ENCODE measurements at regions not wholly inside any gene's neighbourhood (a gene's known extent, or its start where the extent isn't known, plus 50 kb on each side); places are given as distances from the start of the nearest gene placed in this dataset.
"Not testable (repeated sequence)": the region's sequence is repeated elsewhere in the genome, so short reads cannot be mapped to it uniquely, and the experiment has no call there.

GRCh38 chr17:43345515-43345914 lies 53.3 kb upstream of the ARL4D start:
- DNase-seq, result not testable (repeated sequence)

GRCh38 chr17:43344685-43345084 lies 54.1 kb upstream of the ARL4D start:
- DNase-seq, result no peak

GRCh38 chr17:43342589-43342890 lies 56.3 kb upstream of the ARL4D start:
- no peak for DNase-seq

GRCh38 chr17:43341715-43342588 lies 56.8 kb upstream of the ARL4D start:
- no peak for DNase-seq

- DNase-seq, result peak; percentile 50 to 87
These were observed 59.8 kb upstream of the ARL4D start for GRCh38 chr17:43338886-43339516.

GRCh38 chr17:43337684-43338428 lies 60.9 kb upstream of the ARL4D start:
- no peak for DNase-seq

GRCh38 chr17:43334738-43335402 lies 63.9 kb upstream of the ARL4D start:
- no peak for DNase-seq

- DNase-seq, result no peak
These were observed 65.3 kb upstream of the ARL4D start for GRCh38 chr17:43333433-43333943.

- no peak for DNase-seq
These were observed 66.6 kb upstream of the ARL4D start for GRCh38 chr17:43332230-43332629.

- DNase-seq, result peak; percentile 26 to 67
These were observed 67.7 kb upstream of the ARL4D start for GRCh38 chr17:43330876-43331639.

GRCh38 chr17:43329183-43329582 lies 69.6 kb upstream of the ARL4D start:
- DNase-seq, result no peak

GRCh38 chr17:43328650-43329049 lies 70.1 kb upstream of the ARL4D start:
- DNase-seq, result no peak

- DNase-seq, result no peak
These were observed 70.9 kb upstream of the ARL4D start for GRCh38 chr17:43327834-43328420.

GRCh38 chr17:43327421-43327820 lies 71.4 kb upstream of the ARL4D start:
- DNase-seq, result no peak

- DNase-seq, result no peak
These were observed 72.1 kb upstream of the ARL4D start for GRCh38 chr17:43326490-43327275.

- DNase-seq, result peak in 1 of 2 experiments; percentile 28
These were observed 74.4 kb upstream of the ARL4D start for GRCh38 chr17:43324205-43324893.

GRCh38 chr17:43319293-43320124 lies 79.3 kb upstream of the ARL4D start:
- no peak for DNase-seq

GRCh38 chr17:43316522-43317142 lies 82.2 kb upstream of the ARL4D start:
- DNase-seq, result no peak
